HL-60/S4 (cell line): ENCODE measurements at regions not wholly inside any gene's neighbourhood (a gene's known extent, or its start where the extent isn't known, plus 50 kb on each side); places are given as distances from the start of the nearest gene placed in this dataset.
"Not testable (repeated sequence)": the region's sequence is repeated elsewhere in the genome, so short reads cannot be mapped to it uniquely, and the experiment has no call there.

ENCODE experiments used
- in situ Hi-C: fragments of 300-500 bp; cut with MboI; formaldehyde crosslinking; loops from 2 replicates; pipeline ENCODE4 v1.14.3; 2022; ENCODE audit warnings: low sequenced_read_pairs

GRCh38 chr2:238597638-238598528, 171.2 kb downstream of the ASB1 start:
- in situ Hi-C loops, result no loop called here

- in situ Hi-C loops, result no loop called here
Observed at GRCh38 chr2:238598802-238599530, 172.2 kb downstream of the ASB1 start.

- in situ Hi-C loops, result no loop called here
Observed at GRCh38 chr2:238599549-238600505, 173.1 kb downstream of the ASB1 start.

- in situ Hi-C loops, result no loop called here
Observed at GRCh38 chr2:238600506-238601432, 174.0 kb downstream of the ASB1 start.

- in situ Hi-C loops, result no loop called here
Observed at GRCh38 chr2:238601433-238602222, 174.9 kb downstream of the ASB1 start.

- in situ Hi-C loops, result no loop called here
Observed at GRCh38 chr2:238602223-238602960, 175.7 kb downstream of the ASB1 start.

- in situ Hi-C loops, result no loop called here
Observed at GRCh38 chr2:238603596-238603995, 176.9 kb downstream of the ASB1 start.

GRCh38 chr2:238606311-238606710, 179.6 kb downstream of the ASB1 start:
- in situ Hi-C loops, result no loop called here

- in situ Hi-C loops, result no loop called here
Observed at GRCh38 chr2:238613610-238614009, 186.9 kb downstream of the ASB1 start.

- in situ Hi-C loops, result no loop called here
Observed at GRCh38 chr2:238614376-238614775, 187.6 kb downstream of the ASB1 start.

GRCh38 chr2:238615187-238615586, 188.5 kb downstream of the ASB1 start:
- in situ Hi-C loops, result no loop called here

- in situ Hi-C loops, result no loop called here
Observed at GRCh38 chr2:238616681-238617080, 190.0 kb downstream of the ASB1 start.

GRCh38 chr2:238618494-238619283, 192.0 kb downstream of the ASB1 start:
- in situ Hi-C loops, result not testable (repeated sequence)

- in situ Hi-C loops, result no loop called here
Observed at GRCh38 chr2:238627899-238628298, 201.2 kb downstream of the ASB1 start.

GRCh38 chr2:238629064-238629463, 202.3 kb downstream of the ASB1 start:
- in situ Hi-C loops, result no loop called here

GRCh38 chr2:238631491-238632180, 204.9 kb downstream of the ASB1 start:
- in situ Hi-C loops, result no loop called here
